GM23338 (cell line): ENCODE measurements at regions not wholly inside any gene's neighbourhood (a gene's known extent, or its start where the extent isn't known, plus 50 kb on each side); places are given as distances from the start of the nearest gene placed in this dataset.

Experiments used
- ATAC-seq: fragments of 200-7000 bp; cut with Tn5 transposase; 3 replicates; pipeline ENCODE4 v1.9.1; 2020
- DNase-seq: peaks from one replicate; pipeline ENCODE4 v3.0.0-alpha.2; 2015; ENCODE audit warnings: low spot score
- H2AFZ ChIP-seq: fragments of 200-600 bp; sonication (generic); 2 replicates; pipeline ENCODE4 v1.8.0; 2016; ENCODE audit warnings: antibody characterized with exemption, mild to moderate bottlenecking, moderate library complexity
- H3F3A ChIP-seq: fragments of 200-600 bp; sonication (generic); replicated peaks from 2 replicates; pipeline ENCODE4 v1.8.0; 2017; ENCODE audit warnings: antibody characterized with exemption, mixed run types, low read depth
- H3K27ac ChIP-seq: fragments of 200-600 bp; sonication (generic); 2 replicates; pipeline ENCODE4 v1.6.1; 2016; ENCODE audit warnings: low read depth
- H3K27me3 ChIP-seq: fragments of 200-600 bp; sonication (generic); 2 replicates; pipeline ENCODE4 v1.8.0; 2016; ENCODE audit warnings: mild to moderate bottlenecking, mixed run types, moderate library complexity; ENCODE audit not compliant: insufficient read depth
- H3K36me3 ChIP-seq: fragments of 200-600 bp; sonication (generic); 2 replicates; pipeline ENCODE4 v1.8.0; 2016; ENCODE audit warnings: mild to moderate bottlenecking; ENCODE audit not compliant: insufficient read depth
- H3K4me1 ChIP-seq: fragments of 200-600 bp; sonication (generic); 2 replicates; pipeline ENCODE4 v1.8.0; 2016; ENCODE audit warnings: mild to moderate bottlenecking, moderate library complexity; ENCODE audit not compliant: insufficient read depth
- H3K4me2 ChIP-seq: fragments of 200-600 bp; sonication (generic); 2 replicates; pipeline ENCODE4 v1.7.1; 2017; ENCODE audit warnings: mixed run types
- H3K4me3 ChIP-seq: fragments of 200-600 bp; sonication (generic); 2 replicates; pipeline ENCODE4 v1.6.1; 2016; ENCODE audit warnings: mixed run types
- H3K79me2 ChIP-seq: fragments of 200-600 bp; sonication (generic); replicated peaks from 2 replicates; pipeline ENCODE4 v1.8.0; 2017; ENCODE audit warnings: mild to moderate bottlenecking; ENCODE audit not compliant: insufficient read depth
- H3K9me2 ChIP-seq: fragments of 200-600 bp; sonication (generic); 2 replicates; pipeline ENCODE4 v1.8.0; 2017; ENCODE audit not compliant: insufficient read depth
- H4K20me1 ChIP-seq: fragments of 200-600 bp; sonication (generic); replicated peaks from 2 replicates; pipeline ENCODE4 v1.8.0; 2017; ENCODE audit warnings: mild to moderate bottlenecking; ENCODE audit not compliant: insufficient read depth
- H3K27ac Mint-ChIP-seq: 2 replicates; pipeline ENCODE4 v1.8.0; 2020; ENCODE audit warnings: inconsistent platforms, mild to moderate bottlenecking, moderate library complexity, mixed read lengths
- H3K27me3 Mint-ChIP-seq: 3 replicates; pipeline ENCODE4 v1.8.0; 2022; ENCODE audit warnings: low read depth, mild to moderate bottlenecking, moderate library complexity, mixed read lengths, inconsistent platforms; ENCODE audit not compliant: insufficient read depth, poor library complexity
- H3K36me3 Mint-ChIP-seq: 3 replicates; pipeline ENCODE4 v1.8.0; 2021; ENCODE audit warnings: low read depth, mild to moderate bottlenecking, inconsistent platforms, moderate library complexity, mixed read lengths
- H3K4me1 Mint-ChIP-seq: 3 replicates; pipeline ENCODE4 v1.8.0; 2020; ENCODE audit warnings: mild to moderate bottlenecking, inconsistent platforms, mixed read lengths
- H3K4me3 Mint-ChIP-seq: 3 replicates; pipeline ENCODE4 v1.8.0; 2021; ENCODE audit warnings: moderate library complexity, mild to moderate bottlenecking, inconsistent platforms, mixed read lengths
- H3K9me3 Mint-ChIP-seq: 3 replicates; pipeline ENCODE4 v1.8.0; 2020; ENCODE audit warnings: moderate library complexity, mild to moderate bottlenecking, inconsistent platforms, mixed read lengths
- CREB1 ChIP-seq: fragments of 250-450 bp; sonication (Bioruptor Pico); IDR thresholded peaks from 2 replicates; pipeline ENCODE4 v1.5.0; 2020; ENCODE audit warnings: low read depth, mild to moderate bottlenecking, moderate library complexity
- ETS1 ChIP-seq: IDR thresholded peaks from 2 replicates; pipeline ENCODE4 v1.6.1; 2016; ENCODE audit warnings: antibody characterized with exemption
- EZH2 ChIP-seq: fragments of 200-600 bp; sonication (generic); IDR thresholded peaks from one replicate; pipeline ENCODE4 v1.8.0; 2017; ENCODE audit warnings: antibody characterized with exemption, mild to moderate bottlenecking, low read depth; ENCODE audit not compliant: unreplicated experiment
- EZH2phosphoT487 ChIP-seq: fragments of 200-600 bp; sonication (generic); IDR thresholded peaks from one replicate; pipeline ENCODE4 v1.8.1; 2018; ENCODE audit warnings: antibody characterized with exemption; ENCODE audit not compliant: unreplicated experiment
- JUNB ChIP-seq: IDR thresholded peaks from one replicate; pipeline ENCODE4 v1.6.1; 2016; ENCODE audit warnings: antibody characterized with exemption; ENCODE audit not compliant: unreplicated experiment
- NANOG ChIP-seq: IDR thresholded peaks from 2 replicates; pipeline ENCODE4 v1.6.1; 2016; ENCODE audit warnings: antibody characterized with exemption, borderline replicate concordance
- POLR2AphosphoS5 ChIP-seq: IDR thresholded peaks from 2 replicates; pipeline ENCODE4 v1.6.1; 2016; ENCODE audit warnings: antibody characterized with exemption, low read depth
- REST ChIP-seq: IDR thresholded peaks from one replicate; pipeline ENCODE4 v1.6.1; 2018; ENCODE audit warnings: antibody characterized with exemption; ENCODE audit not compliant: unreplicated experiment
- STAT1 ChIP-seq: IDR thresholded peaks from one replicate; pipeline ENCODE4 v1.6.1; 2016; ENCODE audit warnings: antibody characterized with exemption; ENCODE audit not compliant: unreplicated experiment
- ZNF114 ChIP-seq: fragments of 250-450 bp; sonication (Bioruptor Pico); IDR thresholded peaks from 2 replicates; pipeline ENCODE4 v1.5.0; 2020; ENCODE audit warnings: mild to moderate bottlenecking, moderate library complexity
- ZNF331 ChIP-seq: fragments of 250-450 bp; sonication (Bioruptor Pico); IDR thresholded peaks from 2 replicates; pipeline ENCODE4 v1.5.0; 2020; ENCODE audit warnings: low read depth, mild to moderate bottlenecking, moderate library complexity
- TF ChIP-seq, protein P1 (sequence below), 2 experiments: fragments of 200-600 bp in 1 of 2; sonication (generic) in 1 of 2; conservative IDR thresholded peaks; 2 replicates each; pipeline versions ENCODE4 v1.5.1 to v1.6.1; 2016 to 2017; ENCODE audit warnings: antibody characterized with exemption in 2 of 2, low read depth in 2 of 2, mild to moderate bottlenecking in 2 of 2, moderate library complexity in 1 of 2
- TF ChIP-seq, protein P2 (sequence below): fragments of 250-450 bp; sonication (Bioruptor Pico); IDR thresholded peaks from 2 replicates; pipeline ENCODE4 v1.5.0; 2020; ENCODE audit warnings: mild to moderate bottlenecking, moderate library complexity

DNA sequence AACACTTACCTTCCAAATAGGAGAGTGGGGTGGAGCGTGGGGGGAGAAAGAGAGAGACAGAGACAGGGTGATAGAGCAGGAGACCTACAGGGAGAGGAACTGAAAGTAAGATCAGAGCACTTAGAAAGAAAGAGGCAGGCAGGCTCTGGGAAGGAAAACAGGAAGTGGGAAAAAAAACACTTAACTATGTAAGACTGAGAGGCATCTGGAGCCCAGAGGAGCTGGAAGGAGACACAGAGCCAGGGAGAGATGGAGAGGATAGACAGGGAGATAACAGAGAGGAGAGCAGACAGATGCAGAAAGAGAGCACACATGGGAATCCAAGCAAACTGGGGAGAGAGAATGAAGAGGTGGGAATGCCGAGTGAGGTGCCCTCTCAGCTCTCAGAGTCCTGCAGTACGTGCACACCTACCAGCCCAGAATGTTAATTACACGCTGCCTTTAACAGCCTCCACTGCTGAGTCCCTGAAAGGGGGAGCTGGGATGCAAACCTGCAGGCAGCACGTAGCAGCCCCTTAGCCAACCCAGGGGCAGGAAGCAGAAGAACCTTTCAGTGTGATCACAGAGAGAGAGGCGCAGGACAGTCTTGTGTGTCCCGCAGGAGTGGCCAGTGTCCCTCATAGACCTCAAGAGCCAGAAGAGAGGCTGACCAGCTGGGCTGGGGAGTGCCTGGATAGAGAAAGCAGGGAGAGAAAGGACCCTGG lies 132.7 kb upstream of the LRFN2 start:
- no peaks in the 10 kb centered on the region for H3K36me3 ChIP-seq
- DNase-seq (peak; percentile 41), ATAC-seq (peak; percentile 82)
- Mint-ChIP-seq H3K9me3 (peaks cover 2% of the 10 kb centered on the region; the same call in 1 of the 3 replicates), H3K27me3 (peaks cover 14% of the 10 kb centered on the region), H3K36me3 (no peaks in the 10 kb centered on the region), H3K27ac (peak overlapping the region; percentile 12; the same call in 1 of the 2 replicates), H3K4me1 (peaks cover 31% of the 10 kb centered on the region), H3K4me3 (peak overlapping the region; percentile 23)
- TF ChIP-seq REST (no peak), EZH2phosphoT487 (no peak), POLR2AphosphoS5 (no peak), NANOG (no peak), CREB1 (CRISPR knock-in tag) (no peak), ZNF331 (CRISPR knock-in tag) (no peak), JUNB (no peak), EZH2 (no peak), STAT1 (no peak), ZNF114 (CRISPR knock-in tag) (no peak), ETS1 (no peak)
- TF ChIP-seq, protein P1, sequence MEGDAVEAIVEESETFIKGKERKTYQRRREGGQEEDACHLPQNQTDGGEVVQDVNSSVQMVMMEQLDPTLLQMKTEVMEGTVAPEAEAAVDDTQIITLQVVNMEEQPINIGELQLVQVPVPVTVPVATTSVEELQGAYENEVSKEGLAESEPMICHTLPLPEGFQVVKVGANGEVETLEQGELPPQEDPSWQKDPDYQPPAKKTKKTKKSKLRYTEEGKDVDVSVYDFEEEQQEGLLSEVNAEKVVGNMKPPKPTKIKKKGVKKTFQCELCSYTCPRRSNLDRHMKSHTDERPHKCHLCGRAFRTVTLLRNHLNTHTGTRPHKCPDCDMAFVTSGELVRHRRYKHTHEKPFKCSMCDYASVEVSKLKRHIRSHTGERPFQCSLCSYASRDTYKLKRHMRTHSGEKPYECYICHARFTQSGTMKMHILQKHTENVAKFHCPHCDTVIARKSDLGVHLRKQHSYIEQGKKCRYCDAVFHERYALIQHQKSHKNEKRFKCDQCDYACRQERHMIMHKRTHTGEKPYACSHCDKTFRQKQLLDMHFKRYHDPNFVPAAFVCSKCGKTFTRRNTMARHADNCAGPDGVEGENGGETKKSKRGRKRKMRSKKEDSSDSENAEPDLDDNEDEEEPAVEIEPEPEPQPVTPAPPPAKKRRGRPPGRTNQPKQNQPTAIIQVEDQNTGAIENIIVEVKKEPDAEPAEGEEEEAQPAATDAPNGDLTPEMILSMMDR (conservative IDR thresholded peaks at IDR 0.05; ENCODE audit: low read depth in 2 of 2): no peak
- TF ChIP-seq, protein P2, sequence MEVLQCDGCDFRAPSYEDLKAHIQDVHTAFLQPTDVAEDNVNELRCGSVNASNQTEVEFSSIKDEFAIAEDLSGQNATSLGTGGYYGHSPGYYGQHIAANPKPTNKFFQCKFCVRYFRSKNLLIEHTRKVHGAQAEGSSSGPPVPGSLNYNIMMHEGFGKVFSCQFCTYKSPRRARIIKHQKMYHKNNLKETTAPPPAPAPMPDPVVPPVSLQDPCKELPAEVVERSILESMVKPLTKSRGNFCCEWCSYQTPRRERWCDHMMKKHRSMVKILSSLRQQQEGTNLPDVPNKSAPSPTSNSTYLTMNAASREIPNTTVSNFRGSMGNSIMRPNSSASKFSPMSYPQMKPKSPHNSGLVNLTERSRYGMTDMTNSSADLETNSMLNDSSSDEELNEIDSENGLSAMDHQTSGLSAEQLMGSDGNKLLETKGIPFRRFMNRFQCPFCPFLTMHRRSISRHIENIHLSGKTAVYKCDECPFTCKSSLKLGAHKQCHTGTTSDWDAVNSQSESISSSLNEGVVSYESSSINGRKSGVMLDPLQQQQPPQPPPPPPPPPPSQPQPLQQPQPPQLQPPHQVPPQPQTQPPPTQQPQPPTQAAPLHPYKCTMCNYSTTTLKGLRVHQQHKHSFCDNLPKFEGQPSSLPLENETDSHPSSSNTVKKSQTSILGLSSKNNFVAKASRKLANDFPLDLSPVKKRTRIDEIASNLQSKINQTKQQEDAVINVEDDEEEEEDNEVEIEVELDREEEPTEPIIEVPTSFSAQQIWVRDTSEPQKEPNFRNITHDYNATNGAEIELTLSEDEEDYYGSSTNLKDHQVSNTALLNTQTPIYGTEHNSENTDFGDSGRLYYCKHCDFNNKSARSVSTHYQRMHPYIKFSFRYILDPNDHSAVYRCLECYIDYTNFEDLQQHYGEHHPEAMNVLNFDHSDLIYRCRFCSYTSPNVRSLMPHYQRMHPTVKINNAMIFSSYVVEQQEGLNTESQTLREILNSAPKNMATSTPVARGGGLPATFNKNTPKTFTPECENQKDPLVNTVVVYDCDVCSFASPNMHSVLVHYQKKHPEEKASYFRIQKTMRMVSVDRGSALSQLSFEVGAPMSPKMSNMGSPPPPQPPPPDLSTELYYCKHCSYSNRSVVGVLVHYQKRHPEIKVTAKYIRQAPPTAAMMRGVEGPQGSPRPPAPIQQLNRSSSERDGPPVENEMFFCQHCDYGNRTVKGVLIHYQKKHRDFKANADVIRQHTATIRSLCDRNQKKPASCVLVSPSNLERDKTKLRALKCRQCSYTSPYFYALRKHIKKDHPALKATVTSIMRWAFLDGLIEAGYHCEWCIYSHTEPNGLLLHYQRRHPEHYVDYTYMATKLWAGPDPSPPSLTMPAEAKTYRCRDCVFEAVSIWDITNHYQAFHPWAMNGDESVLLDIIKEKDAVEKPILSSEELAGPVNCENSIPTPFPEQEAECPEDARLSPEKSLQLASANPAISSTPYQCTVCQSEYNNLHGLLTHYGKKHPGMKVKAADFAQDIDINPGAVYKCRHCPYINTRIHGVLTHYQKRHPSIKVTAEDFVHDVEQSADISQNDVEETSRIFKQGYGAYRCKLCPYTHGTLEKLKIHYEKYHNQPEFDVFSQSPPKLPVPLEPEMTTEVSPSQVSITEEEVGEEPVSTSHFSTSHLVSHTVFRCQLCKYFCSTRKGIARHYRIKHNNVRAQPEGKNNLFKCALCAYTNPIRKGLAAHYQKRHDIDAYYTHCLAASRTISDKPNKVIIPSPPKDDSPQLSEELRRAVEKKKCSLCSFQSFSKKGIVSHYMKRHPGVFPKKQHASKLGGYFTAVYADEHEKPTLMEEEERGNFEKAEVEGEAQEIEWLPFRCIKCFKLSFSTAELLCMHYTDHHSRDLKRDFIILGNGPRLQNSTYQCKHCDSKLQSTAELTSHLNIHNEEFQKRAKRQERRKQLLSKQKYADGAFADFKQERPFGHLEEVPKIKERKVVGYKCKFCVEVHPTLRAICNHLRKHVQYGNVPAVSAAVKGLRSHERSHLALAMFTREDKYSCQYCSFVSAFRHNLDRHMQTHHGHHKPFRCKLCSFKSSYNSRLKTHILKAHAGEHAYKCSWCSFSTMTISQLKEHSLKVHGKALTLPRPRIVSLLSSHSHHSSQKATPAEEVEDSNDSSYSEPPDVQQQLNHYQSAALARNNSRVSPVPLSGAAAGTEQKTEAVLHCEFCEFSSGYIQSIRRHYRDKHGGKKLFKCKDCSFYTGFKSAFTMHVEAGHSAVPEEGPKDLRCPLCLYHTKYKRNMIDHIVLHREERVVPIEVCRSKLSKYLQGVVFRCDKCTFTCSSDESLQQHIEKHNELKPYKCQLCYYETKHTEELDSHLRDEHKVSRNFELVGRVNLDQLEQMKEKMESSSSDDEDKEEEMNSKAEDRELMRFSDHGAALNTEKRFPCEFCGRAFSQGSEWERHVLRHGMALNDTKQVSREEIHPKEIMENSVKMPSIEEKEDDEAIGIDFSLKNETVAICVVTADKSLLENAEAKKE (CRISPR knock-in tag): no peak
- peak overlapping the region; percentile 99 for H2AFZ ChIP-seq
- no peaks in the 10 kb centered on the region for H4K20me1 ChIP-seq
- H3K79me2 ChIP-seq: no peaks in the 10 kb centered on the region
- H3K9me2 ChIP-seq: peaks cover 6% of the 10 kb centered on the region; the same call in 1 of the 2 replicates
- H3K27ac ChIP-seq: no peak overlapping the region
- H3F3A ChIP-seq: no peaks in the 10 kb centered on the region
- H3K27me3 ChIP-seq: no peaks in the 10 kb centered on the region
- H3K4me3 ChIP-seq: 0 out of 2 replicates have a peak overlapping the region, but pooled peaks have one; percentile 17
- peak overlapping the region; percentile 68 for H3K4me2 ChIP-seq
- H3K4me1 ChIP-seq: peaks cover 10% of the 10 kb centered on the region
